ENCODE measurements at regions not wholly inside any gene's neighbourhood (a gene's known extent, or its start where the extent isn't known, plus 50 kb on each side); places are given as distances from the start of the nearest gene placed in this dataset.
"Not testable (repeated sequence)": the region's sequence is repeated elsewhere in the genome, so short reads cannot be mapped to it uniquely, and the experiment has no call there.

DNA sequence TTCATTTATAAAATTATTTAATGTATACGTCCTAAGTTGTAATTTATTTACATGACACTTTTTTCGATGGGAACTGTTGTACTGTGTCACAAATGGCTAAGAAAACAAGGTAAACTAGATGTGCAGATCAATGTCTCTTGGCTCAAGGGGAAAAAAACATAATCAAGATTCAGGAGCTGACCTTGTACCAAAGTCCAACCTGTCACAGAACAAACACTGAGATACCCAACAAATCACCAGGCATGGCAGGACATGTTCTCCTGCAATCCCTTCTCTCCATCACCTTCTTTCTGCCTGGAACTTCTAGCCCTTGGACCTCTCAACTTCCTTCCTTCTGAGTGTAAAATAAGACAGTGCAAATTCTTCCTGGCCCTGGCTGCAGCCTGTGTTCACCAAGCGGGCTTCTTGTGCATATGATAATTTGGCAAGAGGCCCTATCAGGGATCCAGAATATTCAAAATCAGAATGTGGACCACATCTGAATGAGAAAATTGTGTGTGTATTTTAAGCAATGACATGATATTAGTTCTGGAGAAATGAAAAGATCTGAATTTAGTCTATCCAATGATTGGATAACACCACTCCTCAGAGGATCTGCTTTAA lies 445.9 kb downstream of the ZNF536 start:
- no peak for DNase-seq (ENCODE audit: low read depth in 2 of 2)

- no peak for DNase-seq (ENCODE audit: low read depth in 2 of 2)
Measured at GRCh38 chr19:30817197-30817596, 445.0 kb downstream of the ZNF536 start.

DNA sequence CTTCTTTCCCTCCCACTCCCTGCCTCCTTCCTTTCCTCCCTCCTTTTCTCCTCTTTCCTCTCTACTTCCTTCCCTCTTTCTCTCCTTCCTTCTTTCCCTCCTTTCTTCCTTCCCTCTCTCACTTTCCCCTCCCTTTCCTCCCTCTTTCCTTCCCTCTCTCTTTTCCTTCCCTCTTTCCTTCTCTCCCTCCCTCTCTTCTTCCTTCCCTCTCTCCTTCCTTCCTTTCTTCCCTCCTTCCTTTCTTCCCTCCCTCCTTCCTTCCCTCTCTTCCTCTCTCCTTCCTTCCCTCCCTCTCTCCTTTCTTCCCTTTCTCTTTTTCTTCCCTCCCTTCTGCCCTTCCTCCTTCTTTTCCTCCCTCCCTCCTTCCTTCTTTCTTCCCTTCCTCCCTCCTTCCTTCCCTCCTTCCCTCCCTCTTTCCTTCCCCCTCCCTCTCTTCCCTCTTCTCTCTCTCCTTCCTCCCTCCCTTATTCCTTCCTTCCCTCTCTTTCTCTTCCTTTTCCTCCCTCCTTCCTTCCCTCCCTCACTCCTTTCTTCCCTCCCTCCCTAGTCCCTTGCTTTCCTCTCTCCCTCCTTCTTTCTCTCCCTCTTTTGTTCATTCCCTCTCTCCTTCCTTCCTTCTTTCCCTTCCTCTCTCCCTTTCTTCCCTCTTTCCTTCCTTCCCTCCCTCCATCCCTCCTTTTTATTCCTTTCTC lies 443.9 kb downstream of the ZNF536 start:
- DNase-seq (ENCODE audit: low read depth in 2 of 2) = no peak

GRCh38 chr19:30812099-30812678 lies 440.0 kb downstream of the ZNF536 start:
- DNase-seq (ENCODE audit: low read depth in 2 of 2) = no peak

DNA sequence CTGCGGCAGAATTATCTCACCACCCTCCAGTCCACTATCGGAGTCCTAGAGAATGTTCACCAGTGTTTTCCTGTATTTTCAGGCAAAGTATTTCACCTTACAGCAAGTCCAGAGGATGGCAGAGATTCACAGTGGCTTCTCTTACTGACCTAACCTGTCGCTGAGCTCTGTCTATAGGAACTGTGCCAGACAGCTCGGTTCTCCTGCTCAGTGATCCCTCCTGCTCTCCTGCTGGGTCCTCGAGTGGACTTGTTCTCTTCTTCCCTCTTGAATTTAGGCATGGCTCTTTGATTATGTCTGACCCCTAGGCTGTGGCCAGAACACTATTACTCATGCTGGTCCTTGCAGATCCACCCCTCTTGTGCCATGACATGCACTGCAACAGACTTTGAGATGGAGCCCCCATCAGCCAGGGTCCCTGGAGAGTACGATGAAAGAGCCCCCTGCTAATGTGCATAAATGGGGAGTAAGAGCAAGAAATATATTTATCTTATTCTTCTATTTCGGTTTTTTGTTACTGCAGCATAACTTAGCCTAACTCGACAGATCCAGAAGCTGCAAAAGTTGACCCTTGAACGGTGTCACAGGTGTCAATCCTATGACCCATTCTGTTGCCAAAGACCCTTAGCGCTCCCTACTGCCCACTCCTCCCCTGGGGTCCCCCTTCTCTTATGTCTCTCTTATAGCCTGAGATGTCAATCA lies 439.4 kb downstream of the ZNF536 start:
- no peak for DNase-seq (ENCODE audit: low read depth in 2 of 2)

DNA sequence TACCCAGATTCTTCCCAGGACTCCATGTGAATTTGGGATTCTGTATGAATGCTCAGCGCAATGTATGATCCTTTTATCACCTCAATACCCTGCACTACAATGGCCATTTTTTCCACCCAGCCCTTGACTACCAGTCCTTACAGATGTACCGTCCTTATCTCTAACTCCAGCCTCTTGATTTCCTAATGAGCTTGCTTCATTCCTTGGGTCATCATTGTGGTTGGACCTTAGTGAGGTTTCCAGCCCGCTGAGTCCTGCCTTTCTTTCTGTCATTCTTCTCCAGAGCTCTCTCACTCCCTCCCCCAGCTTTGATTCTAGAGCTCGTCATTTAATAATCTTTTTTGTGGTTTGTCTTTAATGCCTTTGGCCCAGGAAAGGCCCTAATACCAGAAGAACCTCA lies 438.5 kb downstream of the ZNF536 start:
- DNase-seq (ENCODE audit: low read depth in 2 of 2) = no peak

- no peak for DNase-seq (ENCODE audit: low read depth in 2 of 2)
Measured at GRCh38 chr19:30807278-30807677, 435.1 kb downstream of the ZNF536 start.

- no peak for DNase-seq (ENCODE audit: low read depth in 2 of 2)
Measured at GRCh38 chr19:30806311-30806710, 434.1 kb downstream of the ZNF536 start.

DNA sequence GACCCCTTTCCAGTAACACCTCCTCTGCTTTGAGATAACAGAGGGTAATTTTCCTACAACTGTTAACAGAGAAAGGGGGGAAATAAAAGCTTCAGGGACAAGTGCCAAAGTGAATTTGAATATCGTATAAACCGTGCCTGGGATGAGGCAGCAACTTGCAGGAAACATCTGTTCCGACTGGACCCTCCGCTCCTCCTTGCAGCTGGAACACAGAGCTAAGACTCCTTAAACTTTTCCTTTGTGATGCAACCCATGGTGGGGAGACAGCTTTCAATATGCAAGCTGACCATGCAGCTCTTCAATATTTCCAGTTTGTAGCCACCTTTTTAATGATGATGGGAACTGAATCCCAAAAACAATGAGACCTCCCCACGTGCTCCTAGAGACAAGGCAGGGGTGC lies 432.6 kb downstream of the ZNF536 start:
- no peak for DNase-seq (ENCODE audit: low read depth in 2 of 2)

DNA sequence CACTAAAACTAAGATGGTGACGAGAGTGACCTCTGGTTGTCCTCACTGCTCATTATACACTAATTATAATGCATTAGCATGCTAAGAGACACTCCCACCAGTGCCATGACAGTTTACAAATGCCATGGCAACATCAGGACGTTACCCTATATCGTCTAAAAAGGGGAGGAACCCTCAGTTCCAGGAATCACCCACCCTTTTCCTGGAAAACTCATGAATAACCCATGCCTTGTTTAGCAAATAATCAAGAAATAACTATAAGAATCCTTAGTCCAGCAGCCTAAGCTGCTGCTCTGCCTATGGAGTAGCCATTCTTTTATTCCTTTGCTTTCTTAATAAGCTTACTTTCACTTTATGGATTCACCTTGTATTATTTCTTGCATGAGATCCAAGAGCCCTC lies 432.1 kb downstream of the ZNF536 start:
- not testable (repeated sequence) for DNase-seq (ENCODE audit: low read depth in 2 of 2)

DNA sequence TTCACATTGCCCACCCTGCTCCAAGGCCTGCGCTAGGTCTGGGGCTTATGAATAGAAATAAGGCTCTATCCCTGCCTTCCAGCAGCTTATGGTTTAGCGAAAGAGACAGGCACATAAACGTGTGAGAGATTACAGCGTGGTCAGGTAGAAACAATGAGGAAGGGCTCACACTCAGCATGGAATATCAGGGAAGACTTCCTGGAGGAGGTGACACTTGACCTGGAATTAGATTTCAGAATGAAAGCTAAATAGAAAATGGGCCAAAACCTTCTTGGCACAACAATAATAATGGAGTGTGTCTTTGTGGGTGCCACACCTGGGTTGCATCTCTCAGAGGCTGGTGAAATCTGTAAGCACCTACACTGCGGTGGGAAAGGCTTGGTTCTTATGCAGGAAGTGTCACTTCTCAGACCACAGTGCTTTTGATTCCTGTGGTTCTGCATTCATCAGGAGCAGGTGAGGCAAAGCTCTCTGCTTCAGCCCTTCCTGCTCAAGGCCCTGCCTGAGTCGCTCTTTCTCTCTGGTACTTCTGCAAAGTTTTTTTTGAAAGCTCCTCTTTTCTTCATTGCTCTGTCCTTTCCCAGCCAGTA lies 430.3 kb downstream of the ZNF536 start:
- no peak for DNase-seq (ENCODE audit: low read depth in 2 of 2)

GRCh38 chr19:30799865-30800755 lies 427.9 kb downstream of the ZNF536 start:
- no peak for DNase-seq (ENCODE audit: low read depth in 2 of 2)

DNA sequence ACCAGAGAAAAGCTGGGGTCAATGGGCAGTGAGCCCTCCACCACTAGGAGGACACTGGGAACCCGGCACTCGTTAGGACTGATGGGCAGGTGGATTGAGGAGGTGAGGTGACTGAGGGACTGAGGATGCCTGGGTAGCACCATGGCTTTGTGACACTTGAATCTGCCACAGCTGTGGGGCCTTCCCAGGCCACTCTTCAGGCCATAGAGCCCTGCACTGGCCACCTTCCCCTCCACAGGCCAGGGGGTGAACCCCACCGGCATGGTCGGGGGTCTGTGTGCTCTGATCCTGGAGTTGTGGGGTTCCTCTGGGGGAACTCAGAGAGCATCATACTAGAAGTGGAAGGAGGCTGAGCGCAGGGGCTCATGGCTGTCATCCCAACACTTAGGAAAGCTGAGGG lies 423.5 kb downstream of the ZNF536 start:
- no peak for DNase-seq (ENCODE audit: low read depth in 2 of 2)

DNA sequence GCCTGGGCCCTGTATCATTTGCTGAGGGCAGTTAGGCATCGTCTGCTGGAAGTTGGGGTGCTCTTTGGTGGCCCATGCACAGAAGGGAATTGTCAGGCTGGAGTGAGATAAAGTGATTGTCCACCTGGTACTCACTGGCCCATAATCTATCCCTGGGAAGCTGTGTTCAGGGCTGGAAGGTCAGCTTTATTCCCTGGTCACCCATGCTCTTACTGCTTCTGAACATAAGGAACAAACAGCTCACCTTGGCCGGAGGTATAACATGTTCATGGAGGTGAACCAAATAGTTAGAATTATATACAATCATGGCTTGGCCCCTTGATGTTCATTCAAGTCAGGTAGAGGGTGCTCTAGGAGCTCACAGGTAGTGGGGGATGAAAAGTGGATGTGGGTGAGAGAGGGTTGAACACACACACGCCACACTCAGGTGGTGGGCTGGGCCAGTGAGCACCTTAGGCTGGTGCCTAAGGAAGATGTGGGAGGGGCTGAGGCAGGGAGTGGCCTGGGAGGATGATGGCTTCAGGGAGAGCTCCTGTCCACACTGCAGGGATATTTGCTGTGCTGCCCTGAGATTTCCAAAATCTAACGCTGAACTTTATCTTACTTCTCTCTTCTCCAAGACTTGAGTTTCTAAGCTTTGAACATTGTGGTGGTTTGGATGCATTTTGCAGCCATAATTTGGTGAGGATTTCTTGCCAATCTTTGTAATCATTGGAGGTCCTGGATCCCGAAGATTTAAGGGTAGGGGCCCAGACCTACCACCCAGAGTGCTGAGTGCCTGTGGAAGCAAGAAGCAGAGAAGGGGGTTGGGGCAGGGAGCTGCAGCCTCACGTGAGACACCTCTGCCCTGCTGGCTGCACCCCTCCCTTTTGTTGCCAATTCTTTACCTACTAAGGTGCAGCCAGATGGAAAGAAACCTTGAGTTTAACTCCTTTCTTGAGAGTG lies 420.6 kb downstream of the ZNF536 start:
- no peak for DNase-seq (ENCODE audit: low read depth in 2 of 2)

- DNase-seq (ENCODE audit: low read depth in 2 of 2) = no peak
Measured at GRCh38 chr19:30791088-30791487, 418.9 kb downstream of the ZNF536 start.

DNA sequence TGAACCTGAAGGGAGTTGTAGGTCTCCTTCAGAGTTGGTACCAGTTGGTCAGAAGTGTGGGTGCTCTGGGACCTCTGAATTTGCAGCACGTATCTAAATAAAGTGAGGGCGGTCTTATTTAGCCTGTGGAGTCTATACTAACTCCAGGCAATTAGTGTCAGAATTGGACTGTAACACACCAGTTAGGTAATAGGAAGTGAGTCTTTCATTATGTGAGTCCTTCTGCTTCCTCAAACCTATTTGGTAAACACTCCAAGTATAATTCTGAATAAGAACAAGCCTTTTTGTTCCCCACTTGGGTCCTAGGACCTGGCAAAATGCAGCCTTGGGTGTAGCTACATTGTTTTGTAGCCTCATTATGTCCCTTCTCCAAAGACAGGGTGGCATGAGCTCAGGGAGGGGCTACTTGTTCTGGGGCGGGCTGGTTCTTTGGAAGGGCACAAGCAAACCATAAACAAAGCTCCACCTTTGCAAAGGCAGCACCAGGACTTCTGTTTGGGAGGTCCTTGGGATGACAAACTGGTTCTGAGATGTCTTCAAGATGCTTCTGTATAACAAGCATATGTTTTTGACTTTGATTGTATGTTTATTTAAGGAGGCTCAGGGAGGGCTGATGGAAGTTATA lies 418.0 kb downstream of the ZNF536 start:
- DNase-seq (ENCODE audit: low read depth in 2 of 2) = no peak

- DNase-seq (ENCODE audit: low read depth in 2 of 2) = no peak
Measured at GRCh38 chr19:30788105-30788765, 416.1 kb downstream of the ZNF536 start.

- DNase-seq (ENCODE audit: low read depth in 2 of 2) = no peak
Measured at GRCh38 chr19:30785458-30786137, 413.4 kb downstream of the ZNF536 start.
